Brain pericyte (primary cell): ENCODE measurements at regions not wholly inside any gene's neighbourhood (a gene's known extent, or its start where the extent isn't known, plus 50 kb on each side); places are given as distances from the start of the nearest gene placed in this dataset.

ENCODE experiments used
- DNase-seq: peaks from one replicate; pipeline ENCODE4 v3.0.0-alpha.2; 2012; ENCODE audit warnings: low read depth, low spot score

DNA sequence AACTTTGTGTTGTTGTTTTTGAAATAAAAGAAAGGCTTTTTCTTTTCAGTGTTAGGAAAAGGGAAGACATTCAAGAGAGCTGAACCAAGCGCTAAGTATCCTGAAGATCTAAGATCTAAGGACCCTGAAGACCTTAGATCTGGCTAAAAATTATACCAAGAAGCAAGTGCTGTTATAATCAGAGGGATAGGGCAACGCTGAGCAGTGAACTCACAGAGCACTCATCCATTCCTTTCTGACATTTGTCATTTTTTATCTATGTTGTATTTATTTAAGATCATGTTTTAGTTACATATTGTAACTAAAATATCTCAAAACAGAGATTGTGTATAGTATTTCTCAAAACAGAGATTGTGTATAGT, 60.5 kb upstream of the FAM216B start:
- DNase-seq = no peak

DNA sequence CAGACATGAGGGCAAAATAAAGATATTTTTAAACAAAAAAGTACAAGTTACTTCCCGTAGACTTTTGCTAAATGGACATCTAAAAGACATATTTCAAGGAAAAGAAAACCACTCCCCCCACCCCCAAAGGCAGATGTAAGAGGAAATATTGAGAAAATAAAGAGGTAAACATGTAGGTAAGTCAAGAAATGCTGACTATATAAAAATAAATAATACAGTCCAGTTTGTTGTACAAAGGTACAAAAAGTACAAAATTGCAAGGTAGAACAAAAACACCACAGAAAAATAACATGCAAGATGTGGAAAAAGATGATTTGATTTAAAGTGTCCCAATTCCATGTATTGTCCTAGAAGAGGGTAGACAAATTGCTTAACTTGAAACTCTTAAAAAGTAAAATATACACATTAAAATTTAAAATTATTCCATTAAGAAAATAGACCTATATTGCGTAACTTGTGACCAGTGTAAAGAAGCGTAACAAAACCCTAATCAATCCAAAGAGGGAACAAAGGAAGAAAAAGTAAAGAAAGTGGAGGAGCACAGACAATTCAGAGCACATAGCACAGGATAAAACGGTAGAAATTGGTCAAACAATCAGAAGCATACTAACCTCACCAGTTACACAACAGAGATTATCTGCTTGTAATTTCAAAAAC, 58.4 kb upstream of the FAM216B start:
- DNase-seq = no peak

DNA sequence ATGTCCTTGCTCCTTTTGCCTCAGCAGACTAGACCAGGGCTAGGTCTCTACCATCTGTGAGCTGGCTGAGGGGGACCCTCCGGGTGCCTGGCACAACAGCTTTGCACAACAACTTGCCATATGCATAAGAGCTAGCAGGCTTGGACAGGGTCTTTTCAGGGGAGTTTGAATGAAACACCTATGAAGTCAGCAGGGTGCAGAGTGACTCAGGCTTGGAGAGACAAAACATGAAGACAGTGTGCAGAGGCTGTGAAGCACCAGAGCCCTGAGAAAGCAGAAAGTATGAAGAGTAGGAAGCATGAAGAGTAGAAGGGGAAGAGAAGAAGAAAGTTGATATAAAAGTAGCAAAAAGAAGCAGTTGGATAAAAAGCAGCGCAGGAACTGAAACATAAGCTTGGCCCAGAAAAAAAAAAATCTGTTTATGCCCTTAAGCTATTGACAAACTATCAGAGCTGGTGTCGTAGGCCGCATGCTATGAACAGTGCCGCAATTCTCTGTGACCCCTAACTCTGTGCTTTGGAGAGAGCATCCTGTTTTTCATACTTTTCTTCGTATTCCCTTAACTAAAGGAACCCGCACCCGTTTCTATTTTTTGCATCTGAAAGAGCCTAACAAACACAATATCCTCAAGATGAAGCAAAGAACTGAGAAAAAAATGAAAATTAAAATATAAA, 52.7 kb upstream of the FAM216B start:
- no peak for DNase-seq

DNA sequence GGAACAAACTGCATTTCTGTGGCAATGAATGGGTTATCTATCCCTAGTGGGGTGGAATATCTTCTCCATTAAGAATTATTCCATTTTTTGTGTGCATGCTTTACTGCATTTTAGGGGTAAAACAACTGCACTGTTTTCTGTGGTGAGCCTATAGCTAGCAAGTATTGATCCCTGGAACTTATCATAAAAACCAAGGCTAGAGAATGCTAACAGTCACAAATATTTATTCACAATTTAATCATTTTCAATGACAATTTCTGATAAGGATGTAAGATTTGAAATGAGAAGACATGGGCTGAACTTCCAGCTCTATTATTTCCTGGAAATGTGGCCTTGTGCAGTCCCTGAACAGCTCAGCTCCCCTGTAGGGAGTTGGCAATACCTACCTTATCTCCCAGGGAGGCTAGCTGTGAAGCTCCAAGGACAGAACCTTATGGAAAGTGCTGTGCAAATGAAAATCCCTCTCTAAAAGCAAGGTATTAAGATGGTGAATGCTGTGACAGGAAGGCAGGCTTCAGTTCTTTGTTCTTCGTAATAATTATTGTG, 51.5 kb upstream of the FAM216B start:
- no peak for DNase-seq
